HCT116 (cell line): ENCODE measurements at regions not wholly inside any gene's neighbourhood (a gene's known extent, or its start where the extent isn't known, plus 50 kb on each side); places are given as distances from the start of the nearest gene placed in this dataset.

Source experiments
- ATAC-seq: fragments of 200-7000 bp; cut with Tn5 transposase; 2 replicates; pipeline ENCODE4 v1.9.1; 2020; ENCODE audit warnings: mild to moderate bottlenecking, moderate library complexity
- BruUV-seq: library from RNA; stranded (reverse); fragments of 400-500 nt; replicated peaks from 2 replicates; lab custom pipeline; 2021; lab: Mats Ljungman, UMichigan
- CTCF ChIA-PET: fragments of 300-600 bp; sonication (Branson Sonifier 250); formaldehyde crosslinking; loops from one replicate; lab custom pipeline; 2021; ENCODE audit warnings: antibody characterized with exemption; lab: Charles Lee
- POLR2A ChIA-PET: fragments of 300-600, 350-600 bp; sonication (Branson Sonifier 250); formaldehyde crosslinking; loops from one replicate; lab custom pipeline; 2021; ENCODE audit warnings: antibody characterized with exemption; lab: Charles Lee
- RAD21 ChIA-PET, 2 experiments: fragments of 300-600 bp; sonication (Branson Sonifier 250); formaldehyde crosslinking; loops; one replicate each; lab custom pipeline; 2023; ENCODE audit warnings: low total read pairs in 2 of 2; ENCODE audit not compliant: uncharacterized antibody in 2 of 2, unreplicated experiment in 2 of 2, low non-redundant PET in 1 of 2; lab: Charles Lee
- DNase-seq: peaks from one replicate; pipeline ENCODE4 v3.0.0-alpha.2; 2010; ENCODE audit warnings: low read depth, low spot score
- H2AFZ ChIP-seq: fragments of 200-600 bp; shearing (Covaris generic), sonication (generic); 2 replicates; pipeline ENCODE4 v1.6.1; 2017; ENCODE audit warnings: low read depth, mixed run types, mixed read lengths, antibody characterized with exemption, low read length; ENCODE audit not compliant: poor library complexity, severe bottlenecking
- H3K27ac ChIP-seq: 2 replicates; pipeline ENCODE4 v1.5.1; 2012; ENCODE audit warnings: low read depth, low read length
- H3K27me3 ChIP-seq: fragments of 200-600 bp; sonication (generic); 2 replicates; pipeline ENCODE4 v1.6.1; 2016; ENCODE audit warnings: mixed run types, low read length, mixed read lengths; ENCODE audit not compliant: insufficient read depth
- H3K36me3 ChIP-seq, 2 experiments: fragments of 200-500 bp in 1 of 2; fragments of 200-600 bp in 1 of 2; sonication (Bioruptor generic) in 1 of 2; sonication (generic) in 1 of 2; 2 replicates each; pipeline versions ENCODE4 v1.5.1 to v1.6.1; 2014 to 2016; ENCODE audit warnings: low read length in 2 of 2, inconsistent platforms in 1 of 2, mixed read lengths in 1 of 2, mixed run types in 1 of 2; ENCODE audit not compliant: insufficient read depth in 2 of 2, control insufficient read depth in 1 of 2
- H3K4me1 ChIP-seq, 2 experiments: fragments of 200-600 bp in 1 of 2; sonication (generic) in 1 of 2; 2 replicates each; pipeline versions ENCODE4 v1.5.1 to v1.6.1; 2012 to 2017; ENCODE audit warnings: low read length in 2 of 2, inconsistent platforms in 1 of 2, mild to moderate bottlenecking in 1 of 2, mixed read lengths in 1 of 2, mixed run types in 1 of 2, moderate library complexity in 1 of 2; ENCODE audit not compliant: insufficient read depth in 2 of 2, control insufficient read depth in 1 of 2
- H3K4me2 ChIP-seq: fragments of 200-600 bp; sonication (generic); 2 replicates; pipeline ENCODE4 v1.6.1; 2017; ENCODE audit warnings: mixed run types, low read length, mixed read lengths
- H3K4me3 ChIP-seq, 2 experiments: fragments of 200-600 bp in 1 of 2; sonication (generic) in 1 of 2; replicated peaks in 1 of 2; 2 replicates each; pipeline ENCODE4 v1.5.1; 2011 to 2016; ENCODE audit warnings: low read length in 2 of 2, control low read depth in 1 of 2, low read depth in 1 of 2, mild to moderate bottlenecking in 1 of 2, mixed read lengths in 1 of 2, mixed run types in 1 of 2
- H3K79me2 ChIP-seq: fragments of 200-600 bp; sonication (generic); 2 replicates; pipeline ENCODE4 v1.6.1; 2017; ENCODE audit warnings: mild to moderate bottlenecking, mixed run types, low read length, moderate library complexity, mixed read lengths; ENCODE audit not compliant: insufficient read depth
- H3K9ac ChIP-seq: fragments of 200-600 bp; sonication (generic); 2 replicates; pipeline ENCODE4 v1.6.1; 2016; ENCODE audit warnings: low read length, mixed read lengths
- H3K9me2 ChIP-seq: fragments of 200-600 bp; sonication (generic), shearing (Covaris generic); 2 replicates; pipeline ENCODE4 v1.6.1; 2017; ENCODE audit warnings: mixed run types, mild to moderate bottlenecking, moderate library complexity; ENCODE audit not compliant: insufficient read depth
- H3K9me3 ChIP-seq, 2 experiments: fragments of 200-500 bp in 1 of 2; fragments of 200-600 bp in 1 of 2; sonication (Bioruptor generic) in 1 of 2; sonication (generic) in 1 of 2; 2 replicates each; pipeline ENCODE4 v1.6.1; 2014 to 2017; ENCODE audit warnings: low read length in 2 of 2, mixed read lengths in 2 of 2, inconsistent platforms in 1 of 2, low read depth in 1 of 2, mild to moderate bottlenecking in 1 of 2, mixed run types in 1 of 2, moderate library complexity in 1 of 2; ENCODE audit not compliant: control insufficient read depth in 1 of 2, insufficient read depth in 1 of 2
- H4K20me1 ChIP-seq: fragments of 200-600 bp; sonication (generic), shearing (Covaris generic); 2 replicates; pipeline ENCODE4 v1.6.1; 2017; ENCODE audit warnings: mixed run types, mild to moderate bottlenecking, moderate library complexity; ENCODE audit not compliant: insufficient read depth
- CBX3 ChIP-seq: IDR thresholded peaks from 2 replicates; pipeline ENCODE4 v1.6.1; 2012; ENCODE audit warnings: low read depth
- CEBPB ChIP-seq: IDR thresholded peaks from 2 replicates; pipeline ENCODE4 v1.6.1; 2012; ENCODE audit warnings: low read depth
- EGR1 ChIP-seq: IDR thresholded peaks from 2 replicates; pipeline ENCODE4 v1.6.1; 2012; ENCODE audit warnings: low read depth
- ELF1 ChIP-seq: IDR thresholded peaks from 2 replicates; pipeline ENCODE4 v1.6.1; 2012; ENCODE audit warnings: low read depth, borderline replicate concordance
- EZH2 ChIP-seq: fragments of 200-600 bp; sonication (generic); IDR thresholded peaks from 2 replicates; pipeline ENCODE4 v1.6.1; 2017; ENCODE audit warnings: antibody characterized with exemption, mixed run types
- EZH2phosphoT487 ChIP-seq: fragments of 200-600 bp; IDR thresholded peaks from 2 replicates; pipeline ENCODE4 v1.6.1; 2018; ENCODE audit warnings: antibody characterized with exemption, borderline replicate concordance
- FOSL1 ChIP-seq: IDR thresholded peaks from 2 replicates; pipeline ENCODE4 v1.6.1; 2012; ENCODE audit warnings: low read depth
- JUND ChIP-seq: IDR thresholded peaks from 2 replicates; pipeline ENCODE4 v1.6.1; 2012
- POLR2A ChIP-seq: IDR thresholded peaks from 2 replicates; pipeline ENCODE4 v1.7.0; 2011; ENCODE audit warnings: borderline replicate concordance; ENCODE audit not compliant: insufficient read depth, insufficient read length; ENCODE audit errors: extremely low read depth
- POLR2AphosphoS5 ChIP-seq: IDR thresholded peaks from 2 replicates; pipeline ENCODE4 v1.6.1; 2011; ENCODE audit warnings: mild to moderate bottlenecking, low read depth, low read length, moderate library complexity
- RAD21 ChIP-seq: IDR thresholded peaks from 2 replicates; pipeline ENCODE4 v1.6.1; 2012; ENCODE audit warnings: low read depth, mild to moderate bottlenecking
- SIN3A ChIP-seq: IDR thresholded peaks from 2 replicates; pipeline ENCODE4 v1.6.1; 2012; ENCODE audit warnings: low read depth
- SP1 ChIP-seq: IDR thresholded peaks from 2 replicates; pipeline ENCODE4 v1.6.1; 2012; ENCODE audit warnings: low read depth
- SRF ChIP-seq: IDR thresholded peaks from 2 replicates; pipeline ENCODE4 v1.6.1; 2012; ENCODE audit warnings: low read depth
- TCF7L2 ChIP-seq: IDR thresholded peaks from 2 replicates; pipeline ENCODE4 v1.7.0; 2011; ENCODE audit warnings: borderline replicate concordance, inconsistent platforms; ENCODE audit not compliant: insufficient read depth, insufficient read length; ENCODE audit errors: extremely low read depth
- YY1 ChIP-seq: IDR thresholded peaks from 2 replicates; pipeline ENCODE4 v1.6.1; 2011; ENCODE audit warnings: low read length, low read depth, moderate library complexity, mild to moderate bottlenecking; ENCODE audit not compliant: insufficient replicate concordance; ENCODE audit errors: extremely low read depth
- ZFX ChIP-seq: fragments of 450-650 bp; IDR thresholded peaks from 2 replicates; pipeline ENCODE4 v1.6.1; 2017
- ZNF274 ChIP-seq: fragments of 200-500 bp; sonication (Bioruptor generic); IDR thresholded peaks from 2 replicates; pipeline ENCODE4 v1.6.1; 2014; ENCODE audit warnings: mild to moderate bottlenecking, low read depth, low read length, inconsistent platforms
- intact Hi-C: fragments of 100-400 bp; cut with micrococcal nuclease; formaldehyde crosslinking; loops from 2 replicates; pipeline ENCODE4 v1.10.0; 2022
- TF ChIP-seq, protein P1 (sequence below): IDR thresholded peaks from 2 replicates; pipeline ENCODE4 v1.6.1; 2011; ENCODE audit warnings: mild to moderate bottlenecking, low read length, moderate library complexity; ENCODE audit not compliant: insufficient replicate concordance; ENCODE audit errors: extremely low read depth
- TF ChIP-seq, protein P2 (sequence below): IDR thresholded peaks from 2 replicates; pipeline ENCODE4 v1.6.1; 2012; ENCODE audit warnings: low read depth

GRCh38 chr20:16929756-16930155 is 181.6 kb downstream of the OTOR start:
- Histone ChIP-seq H3K4me1 (no peaks in the 10 kb centered on the region), H3K27me3 (no peaks in the 10 kb centered on the region; the same call in 1 of the 2 replicates), H3K9me2 (no peaks in the 10 kb centered on the region), H3K36me3 (no peaks in the 10 kb centered on the region), H3K27ac (no peak overlapping the region), H4K20me1 (no peaks in the 10 kb centered on the region), H2AFZ (no peak overlapping the region), H3K9me3 (no peaks in the 10 kb centered on the region), H3K9ac (no peak overlapping the region), H3K4me3 (no peak overlapping the region), H3K4me2 (no peak overlapping the region), H3K79me2 (no peaks in the 10 kb centered on the region)
- ATAC-seq, result no peak
- no TSS peak for BruUV-seq
- TF ChIP-seq FOSL1 (no peak), EZH2 (no peak), SRF (no peak), POLR2A (no peak), CEBPB (no peak), CBX3 (no peak), RAD21 (no peak), EZH2phosphoT487 (no peak), YY1 (no peak), SIN3A (no peak), POLR2AphosphoS5 (no peak), ELF1 (no peak), ZFX (no peak), ZNF274 (no peak), JUND (no peak), EGR1 (no peak), SP1 (no peak), TCF7L2 (no peak)
- TF ChIP-seq, protein P1, sequence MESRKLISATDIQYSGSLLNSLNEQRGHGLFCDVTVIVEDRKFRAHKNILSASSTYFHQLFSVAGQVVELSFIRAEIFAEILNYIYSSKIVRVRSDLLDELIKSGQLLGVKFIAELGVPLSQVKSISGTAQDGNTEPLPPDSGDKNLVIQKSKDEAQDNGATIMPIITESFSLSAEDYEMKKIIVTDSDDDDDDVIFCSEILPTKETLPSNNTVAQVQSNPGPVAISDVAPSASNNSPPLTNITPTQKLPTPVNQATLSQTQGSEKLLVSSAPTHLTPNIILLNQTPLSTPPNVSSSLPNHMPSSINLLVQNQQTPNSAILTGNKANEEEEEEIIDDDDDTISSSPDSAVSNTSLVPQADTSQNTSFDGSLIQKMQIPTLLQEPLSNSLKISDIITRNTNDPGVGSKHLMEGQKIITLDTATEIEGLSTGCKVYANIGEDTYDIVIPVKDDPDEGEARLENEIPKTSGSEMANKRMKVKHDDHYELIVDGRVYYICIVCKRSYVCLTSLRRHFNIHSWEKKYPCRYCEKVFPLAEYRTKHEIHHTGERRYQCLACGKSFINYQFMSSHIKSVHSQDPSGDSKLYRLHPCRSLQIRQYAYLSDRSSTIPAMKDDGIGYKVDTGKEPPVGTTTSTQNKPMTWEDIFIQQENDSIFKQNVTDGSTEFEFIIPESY, result no peak
- TF ChIP-seq, protein P2, sequence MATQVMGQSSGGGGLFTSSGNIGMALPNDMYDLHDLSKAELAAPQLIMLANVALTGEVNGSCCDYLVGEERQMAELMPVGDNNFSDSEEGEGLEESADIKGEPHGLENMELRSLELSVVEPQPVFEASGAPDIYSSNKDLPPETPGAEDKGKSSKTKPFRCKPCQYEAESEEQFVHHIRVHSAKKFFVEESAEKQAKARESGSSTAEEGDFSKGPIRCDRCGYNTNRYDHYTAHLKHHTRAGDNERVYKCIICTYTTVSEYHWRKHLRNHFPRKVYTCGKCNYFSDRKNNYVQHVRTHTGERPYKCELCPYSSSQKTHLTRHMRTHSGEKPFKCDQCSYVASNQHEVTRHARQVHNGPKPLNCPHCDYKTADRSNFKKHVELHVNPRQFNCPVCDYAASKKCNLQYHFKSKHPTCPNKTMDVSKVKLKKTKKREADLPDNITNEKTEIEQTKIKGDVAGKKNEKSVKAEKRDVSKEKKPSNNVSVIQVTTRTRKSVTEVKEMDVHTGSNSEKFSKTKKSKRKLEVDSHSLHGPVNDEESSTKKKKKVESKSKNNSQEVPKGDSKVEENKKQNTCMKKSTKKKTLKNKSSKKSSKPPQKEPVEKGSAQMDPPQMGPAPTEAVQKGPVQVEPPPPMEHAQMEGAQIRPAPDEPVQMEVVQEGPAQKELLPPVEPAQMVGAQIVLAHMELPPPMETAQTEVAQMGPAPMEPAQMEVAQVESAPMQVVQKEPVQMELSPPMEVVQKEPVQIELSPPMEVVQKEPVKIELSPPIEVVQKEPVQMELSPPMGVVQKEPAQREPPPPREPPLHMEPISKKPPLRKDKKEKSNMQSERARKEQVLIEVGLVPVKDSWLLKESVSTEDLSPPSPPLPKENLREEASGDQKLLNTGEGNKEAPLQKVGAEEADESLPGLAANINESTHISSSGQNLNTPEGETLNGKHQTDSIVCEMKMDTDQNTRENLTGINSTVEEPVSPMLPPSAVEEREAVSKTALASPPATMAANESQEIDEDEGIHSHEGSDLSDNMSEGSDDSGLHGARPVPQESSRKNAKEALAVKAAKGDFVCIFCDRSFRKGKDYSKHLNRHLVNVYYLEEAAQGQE, result no peak
- CTCF ChIA-PET, result no interaction called here
- intact Hi-C loops, result no loop called here
- RAD21 ChIA-PET, result no interaction called here
- no peak for DNase-seq
- POLR2A ChIA-PET, result no interaction called here
